DND-41 (cell line): ENCODE measurements at regions not wholly inside any gene's neighbourhood (a gene's known extent, or its start where the extent isn't known, plus 50 kb on each side); places are given as distances from the start of the nearest gene placed in this dataset.

ENCODE experiments used
- EZH2 ChIP-seq: IDR thresholded peaks from 3 replicates; pipeline ENCODE4 v1.6.1; 2012; ENCODE audit warnings: borderline replicate concordance, low read depth, mild to moderate bottlenecking, moderate library complexity, low read length, inconsistent platforms; ENCODE audit not compliant: severe bottlenecking
- TF ChIP-seq, protein P1 (sequence below): IDR thresholded peaks from 2 replicates; pipeline ENCODE4 v1.5.1; 2012; ENCODE audit warnings: borderline replicate concordance, low read length, moderate library complexity, mild to moderate bottlenecking; ENCODE audit not compliant: poor library complexity, severe bottlenecking; ENCODE audit errors: extremely low read depth

DNA sequence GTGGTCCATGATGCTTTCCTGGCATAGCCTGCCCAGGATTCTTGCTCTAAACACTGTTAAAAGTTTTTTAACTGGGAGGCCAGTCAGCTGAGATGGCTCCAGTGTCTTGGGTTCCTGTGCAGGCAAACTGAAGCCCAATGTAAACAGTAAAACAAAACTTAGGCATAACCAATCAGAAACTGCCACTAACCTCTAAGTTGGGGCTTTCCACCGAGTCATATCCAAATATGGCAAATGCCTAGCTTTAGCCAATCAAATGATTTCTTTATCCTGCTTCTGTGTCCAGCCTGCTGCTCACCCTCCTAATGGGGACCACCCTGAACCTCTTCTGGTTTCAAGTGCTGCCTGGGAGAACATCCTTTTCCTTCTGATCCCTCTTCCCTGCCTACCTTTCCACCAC is 277.9 kb downstream of the EMP1 start:
- TF ChIP-seq, protein P1, sequence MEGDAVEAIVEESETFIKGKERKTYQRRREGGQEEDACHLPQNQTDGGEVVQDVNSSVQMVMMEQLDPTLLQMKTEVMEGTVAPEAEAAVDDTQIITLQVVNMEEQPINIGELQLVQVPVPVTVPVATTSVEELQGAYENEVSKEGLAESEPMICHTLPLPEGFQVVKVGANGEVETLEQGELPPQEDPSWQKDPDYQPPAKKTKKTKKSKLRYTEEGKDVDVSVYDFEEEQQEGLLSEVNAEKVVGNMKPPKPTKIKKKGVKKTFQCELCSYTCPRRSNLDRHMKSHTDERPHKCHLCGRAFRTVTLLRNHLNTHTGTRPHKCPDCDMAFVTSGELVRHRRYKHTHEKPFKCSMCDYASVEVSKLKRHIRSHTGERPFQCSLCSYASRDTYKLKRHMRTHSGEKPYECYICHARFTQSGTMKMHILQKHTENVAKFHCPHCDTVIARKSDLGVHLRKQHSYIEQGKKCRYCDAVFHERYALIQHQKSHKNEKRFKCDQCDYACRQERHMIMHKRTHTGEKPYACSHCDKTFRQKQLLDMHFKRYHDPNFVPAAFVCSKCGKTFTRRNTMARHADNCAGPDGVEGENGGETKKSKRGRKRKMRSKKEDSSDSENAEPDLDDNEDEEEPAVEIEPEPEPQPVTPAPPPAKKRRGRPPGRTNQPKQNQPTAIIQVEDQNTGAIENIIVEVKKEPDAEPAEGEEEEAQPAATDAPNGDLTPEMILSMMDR: no peak
- no peak for TF ChIP-seq EZH2
